GM12874 (cell line): ENCODE measurements at regions not wholly inside any gene's neighbourhood (a gene's known extent, or its start where the extent isn't known, plus 50 kb on each side); places are given as distances from the start of the nearest gene placed in this dataset.

Source experiments
- CTCF ChIP-seq: IDR thresholded peaks from 2 replicates; pipeline ENCODE4 v1.5.1; 2011; ENCODE audit warnings: low read depth, mild to moderate bottlenecking, control low read depth, low read length, moderate library complexity; ENCODE audit not compliant: insufficient read depth

- no peak for TF ChIP-seq CTCF
Measured at GRCh38 chr18:29104671-29105070, 927.7 kb upstream of the CDH2 start.

GRCh38 chr18:29104227-29104626 lies 927.3 kb upstream of the CDH2 start:
- no peak for TF ChIP-seq CTCF

- TF ChIP-seq CTCF: no peak
Measured at GRCh38 chr18:29096079-29096770, 919.3 kb upstream of the CDH2 start.

- TF ChIP-seq CTCF: no peak
Measured at GRCh38 chr18:29087616-29088246, 910.8 kb upstream of the CDH2 start.

- no peak for TF ChIP-seq CTCF
Measured at GRCh38 chr18:29084120-29084519, 907.2 kb upstream of the CDH2 start.

- no peak for TF ChIP-seq CTCF
Measured at GRCh38 chr18:29083545-29083944, 906.6 kb upstream of the CDH2 start.

GRCh38 chr18:29080946-29081345 lies 904.0 kb upstream of the CDH2 start:
- no peak for TF ChIP-seq CTCF
